ENCODE measurements at regions not wholly inside any gene's neighbourhood (a gene's known extent, or its start where the extent isn't known, plus 50 kb on each side); places are given as distances from the start of the nearest gene placed in this dataset.

GRCh38 chr5:38117784-38118479 lies 140.4 kb upstream of the EGFLAM start:
- Histone ChIP-seq H2BK120ac (ENCODE audit: low read depth, low read length) (no peak overlapping the region), H4K91ac (ENCODE audit: insufficient read depth, low read depth, low read length) (no peak overlapping the region), H4K5ac (ENCODE audit: low read depth, low read length) (no peak overlapping the region), H3K9ac (ENCODE audit: low read depth, low read length) (no peak overlapping the region), H2AK9ac (replicated peaks; ENCODE audit: low read depth, low read length, poor library complexity) (no peak overlapping the region), H3K36me3 (ENCODE audit: control insufficient read depth, insufficient read depth, low read length) (no peaks in the 10 kb centered on the region), H4K8ac (ENCODE audit: low read depth in 2 of 2, low read length in 2 of 2) (no peak overlapping the region), H3K9me3 (ENCODE audit: control insufficient read depth, insufficient read depth, low read length) (no peaks in the 10 kb centered on the region), H2AK5ac (ENCODE audit: low read depth, low read length) (no peak overlapping the region), H3K9me1 (ENCODE audit: insufficient read depth, low read length) (no peaks in the 10 kb centered on the region), H3K27ac (ENCODE audit: insufficient read depth, low read length) (no peak overlapping the region), H3K4me3 (ENCODE audit: insufficient read depth, low read depth, low read length) (no peak overlapping the region), H3K23ac (ENCODE audit: low read depth, low read length) (no peak overlapping the region), H3K4me1 (ENCODE audit: control insufficient read depth, insufficient read depth, low read length) (no peaks in the 10 kb centered on the region), H3K14ac (replicated peaks; ENCODE audit: low read depth, low read length) (no peak overlapping the region), H2BK5ac (ENCODE audit: low read depth, low read length, poor library complexity, severe bottlenecking) (no peak overlapping the region), H3K27me3 (ENCODE audit: control insufficient read depth, insufficient read depth, low read length) (0 out of 2 replicates have a peak, but pooled peaks cover 2% of the 10 kb centered on the region), H2BK20ac (ENCODE audit: low read depth, low read length) (no peak overlapping the region), H3K79me1 (ENCODE audit: low read depth in 1 of 2, low read length in 2 of 2) (no peaks in the 10 kb centered on the region), H3K4ac (ENCODE audit: low read depth, low read length) (no peak overlapping the region), H3K4me2 (ENCODE audit: low read depth, low read length) (no peak overlapping the region), H3K56ac (ENCODE audit: extremely low read depth, insufficient read depth, low read length) (no peak overlapping the region), H3K18ac (ENCODE audit: low read depth, low read length) (no peak overlapping the region), H2AFZ (replicated peaks; ENCODE audit: low read length, poor library complexity) (no peak overlapping the region), H2BK15ac (ENCODE audit: low read depth, low read length) (no peak overlapping the region), H4K20me1 (ENCODE audit: insufficient read depth, low read length) (no peaks in the 10 kb centered on the region)
- dilution Hi-C loops (cut with HindIII; ENCODE audit: low sequenced_read_pairs, unreplicated experiment) (no loop called here), in situ Hi-C loops (cut with MboI; ENCODE audit: low sequenced_read_pairs) (no loop called here), intact Hi-C loops (cut with micrococcal nuclease) (no loop called here)
- POLR2A ChIA-PET (ENCODE audit: unreplicated experiment) = no interaction called here
- DNase-seq (no peak), ATAC-seq (ENCODE audit: low read depth) (no peak)
- BruUV-seq (replicated peaks) = no TSS peak
- WGBS, 2 experiments (ENCODE audit: extremely low coverage in 2 of 2, insufficient read length in 1 of 2) = 20% methylated on average over 1 of the region's 5 CpGs; no CpG with 5 or more reads in 1 of the 2 experiments
- TF ChIP-seq ELK1 (IDR thresholded peaks at IDR 0.05; ENCODE audit: borderline replicate concordance, low read depth, low read length) (no peak), POLR2A (IDR thresholded peaks at IDR 0.05; ENCODE audit: low read depth, low read length) (no peak), SMC3 (IDR thresholded peaks at IDR 0.05; ENCODE audit: low read depth, low read length) (no peak), RAD21 (IDR thresholded peaks at IDR 0.05; ENCODE audit: low read length) (no peak), RCOR1 (IDR thresholded peaks at IDR 0.05; ENCODE audit: insufficient replicate concordance, low read length) (no peak), CHD1 (IDR thresholded peaks at IDR 0.05; ENCODE audit: low read depth, low read length) (no peak), MAFK (IDR thresholded peaks at IDR 0.05; ENCODE audit: low read depth, low read length) (no peak), NFE2L2 (IDR thresholded peaks at IDR 0.05; ENCODE audit: low read depth, low read length) (no peak), CTCF (conservative IDR thresholded peaks at IDR 0.05; ENCODE audit: low read depth, low read length) (no peak), USF2 (IDR thresholded peaks at IDR 0.05; ENCODE audit: low read depth, low read length) (no peak), RFX5 (IDR thresholded peaks at IDR 0.05; ENCODE audit: low read depth, low read length) (no peak), FOS (IDR thresholded peaks at IDR 0.05; ENCODE audit: low read depth, low read length) (no peak), BHLHE40 (IDR thresholded peaks at IDR 0.05; ENCODE audit: low read depth, low read length) (no peak), CEBPB (IDR thresholded peaks at IDR 0.05; ENCODE audit: low read depth, low read length) (no peak), MAZ (IDR thresholded peaks at IDR 0.05; ENCODE audit: borderline replicate concordance, low read depth, low read length) (no peak), MXI1 (IDR thresholded peaks at IDR 0.05; ENCODE audit: borderline replicate concordance, low read depth, low read length) (no peak)
- CTCF ChIA-PET = no interaction called here
